ENCODE measurements at regions not wholly inside any gene's neighbourhood (a gene's known extent, or its start where the extent isn't known, plus 50 kb on each side); places are given as distances from the start of the nearest gene placed in this dataset.
A peak's percentile ranks its signal among the peaks of the same experiment; 100 is the strongest.

DNA sequence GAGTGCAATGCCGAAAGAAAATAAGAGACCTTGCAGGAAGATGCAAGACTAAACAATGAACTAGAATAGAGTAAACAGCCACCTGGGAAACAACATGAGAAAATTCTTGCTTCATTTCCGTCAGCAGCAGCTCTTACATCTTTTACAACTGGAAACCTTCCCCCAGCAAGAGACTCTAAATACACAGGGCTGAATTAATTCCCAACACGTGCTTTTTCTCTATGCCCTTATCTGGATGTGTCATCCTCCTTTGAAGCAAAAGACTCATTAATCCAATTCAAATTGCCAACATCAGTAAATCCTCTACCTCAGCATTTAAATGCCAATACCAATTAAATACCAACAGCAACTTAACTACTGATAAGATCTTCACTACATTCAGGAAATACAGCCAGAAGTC is 99.0 kb upstream of the PDE1C start:
- TF ChIP-seq, protein P1, sequence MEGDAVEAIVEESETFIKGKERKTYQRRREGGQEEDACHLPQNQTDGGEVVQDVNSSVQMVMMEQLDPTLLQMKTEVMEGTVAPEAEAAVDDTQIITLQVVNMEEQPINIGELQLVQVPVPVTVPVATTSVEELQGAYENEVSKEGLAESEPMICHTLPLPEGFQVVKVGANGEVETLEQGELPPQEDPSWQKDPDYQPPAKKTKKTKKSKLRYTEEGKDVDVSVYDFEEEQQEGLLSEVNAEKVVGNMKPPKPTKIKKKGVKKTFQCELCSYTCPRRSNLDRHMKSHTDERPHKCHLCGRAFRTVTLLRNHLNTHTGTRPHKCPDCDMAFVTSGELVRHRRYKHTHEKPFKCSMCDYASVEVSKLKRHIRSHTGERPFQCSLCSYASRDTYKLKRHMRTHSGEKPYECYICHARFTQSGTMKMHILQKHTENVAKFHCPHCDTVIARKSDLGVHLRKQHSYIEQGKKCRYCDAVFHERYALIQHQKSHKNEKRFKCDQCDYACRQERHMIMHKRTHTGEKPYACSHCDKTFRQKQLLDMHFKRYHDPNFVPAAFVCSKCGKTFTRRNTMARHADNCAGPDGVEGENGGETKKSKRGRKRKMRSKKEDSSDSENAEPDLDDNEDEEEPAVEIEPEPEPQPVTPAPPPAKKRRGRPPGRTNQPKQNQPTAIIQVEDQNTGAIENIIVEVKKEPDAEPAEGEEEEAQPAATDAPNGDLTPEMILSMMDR (IDR thresholded peaks at IDR 0.05): no peak
- Mint-ChIP-seq H3K27me3 (ENCODE audit: low read depth) (no peaks in the 10 kb centered on the region), H3K27ac (ENCODE audit: unreplicated experiment) (no peak overlapping the region), H3K9me3 (ENCODE audit: low read depth) (peaks cover 4% of the 10 kb centered on the region), H3K4me1 (ENCODE audit: low read depth) (peaks cover 7% of the 10 kb centered on the region), H3K4me3 (ENCODE audit: unreplicated experiment) (no peak overlapping the region), H3K36me3 (ENCODE audit: low read depth) (no peaks in the 10 kb centered on the region)
- DNase-seq (ENCODE audit: low spot score): no peak

DNA sequence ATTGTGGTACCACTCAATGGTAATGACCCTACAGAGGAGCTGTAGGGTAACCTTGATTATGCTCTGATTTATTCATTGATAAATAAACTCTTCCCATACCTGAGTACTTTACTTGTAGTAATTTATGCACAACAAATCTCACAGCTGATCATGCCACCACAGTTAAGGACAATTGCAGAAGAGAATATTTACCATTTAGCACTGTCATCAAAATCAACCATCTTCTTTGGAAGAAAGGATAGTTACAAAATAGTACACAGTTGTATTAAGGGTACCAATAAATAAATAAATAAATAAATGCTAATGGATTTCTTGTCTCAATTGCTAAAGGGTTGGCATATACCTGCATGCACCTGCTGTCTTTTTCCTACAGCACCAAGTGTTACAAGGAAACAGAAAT is 97.6 kb upstream of the PDE1C start:
- no peaks in the 10 kb centered on the region for H3K27me3 Mint-ChIP-seq (ENCODE audit: low read depth)

DNA sequence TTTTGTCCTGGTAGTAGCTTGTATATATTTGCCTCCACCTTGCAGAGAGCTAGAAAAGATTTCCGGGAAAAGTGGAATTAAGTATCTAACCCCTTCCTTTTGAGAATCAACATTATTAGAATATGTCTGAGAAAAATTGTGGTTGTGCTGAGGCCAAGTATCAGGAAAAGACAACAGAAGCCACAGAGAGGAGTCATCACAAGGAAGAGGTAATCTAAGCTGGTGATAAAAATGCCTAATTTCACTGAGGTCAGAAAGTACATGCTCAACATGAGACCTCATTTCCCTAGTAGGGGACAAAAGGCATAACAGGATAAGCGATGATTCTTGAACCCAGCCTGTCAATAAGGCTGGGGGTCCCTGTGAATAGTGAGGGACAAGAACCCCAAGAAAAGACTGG is 97.0 kb upstream of the PDE1C start:
- TF ChIP-seq, protein P1 (IDR thresholded peaks at IDR 0.05): no peak
- Mint-ChIP-seq H3K36me3 (ENCODE audit: low read depth) (no peaks in the 10 kb centered on the region), H3K9me3 (ENCODE audit: low read depth) (peaks cover 4% of the 10 kb centered on the region), H3K27me3 (ENCODE audit: low read depth) (no peaks in the 10 kb centered on the region), H3K27ac (ENCODE audit: unreplicated experiment) (no peak overlapping the region), H3K4me3 (ENCODE audit: unreplicated experiment) (no peak overlapping the region), H3K4me1 (ENCODE audit: low read depth) (peaks cover 24% of the 10 kb centered on the region)
- no peak for DNase-seq (ENCODE audit: low spot score)

More for the DNA sequence above, 97.6 kb upstream of the PDE1C start:
- Mint-ChIP-seq H3K36me3 (ENCODE audit: low read depth) (no peaks in the 10 kb centered on the region), H3K27ac (ENCODE audit: unreplicated experiment) (no peak overlapping the region), H3K4me1 (ENCODE audit: low read depth) (peaks cover 18% of the 10 kb centered on the region), H3K4me3 (ENCODE audit: unreplicated experiment) (no peak overlapping the region), H3K9me3 (ENCODE audit: low read depth) (peaks cover 4% of the 10 kb centered on the region)
- DNase-seq (ENCODE audit: low spot score): no peak
- TF ChIP-seq, protein P1 (IDR thresholded peaks at IDR 0.05): no peak

DNA sequence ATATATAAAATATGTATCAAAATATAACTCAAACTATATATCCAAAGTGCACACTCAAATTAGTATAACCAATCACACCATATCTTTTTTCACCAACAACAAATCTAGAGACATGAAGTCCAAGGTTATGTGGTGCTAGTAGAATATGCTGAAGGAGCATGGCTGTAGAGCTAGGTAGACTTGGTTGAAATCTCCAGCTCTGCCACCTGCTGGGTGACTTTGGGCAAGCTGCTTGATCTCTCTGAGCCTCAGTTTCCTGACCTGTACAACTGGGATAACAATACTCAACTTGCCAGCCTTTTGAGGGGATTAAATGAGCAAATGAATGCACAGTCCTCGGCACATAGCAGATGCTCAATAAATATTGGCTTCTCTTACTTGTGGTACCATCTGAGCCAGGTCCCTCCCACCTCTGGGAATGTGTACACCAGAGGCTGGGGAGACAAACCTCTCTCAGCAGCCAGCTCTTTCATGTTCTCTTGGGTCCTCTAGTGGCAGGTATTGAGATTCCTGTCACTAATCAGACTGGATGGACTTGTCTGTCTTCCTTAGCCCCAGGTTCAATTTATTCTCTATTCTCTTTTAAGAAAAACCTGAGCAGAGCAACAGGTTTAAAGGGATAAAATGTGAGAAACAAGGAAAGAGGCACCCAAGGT is 94.3 kb upstream of the PDE1C start:
- peaks cover 10% of the 10 kb centered on the region for H3K9me3 Mint-ChIP-seq (ENCODE audit: low read depth)

DNA sequence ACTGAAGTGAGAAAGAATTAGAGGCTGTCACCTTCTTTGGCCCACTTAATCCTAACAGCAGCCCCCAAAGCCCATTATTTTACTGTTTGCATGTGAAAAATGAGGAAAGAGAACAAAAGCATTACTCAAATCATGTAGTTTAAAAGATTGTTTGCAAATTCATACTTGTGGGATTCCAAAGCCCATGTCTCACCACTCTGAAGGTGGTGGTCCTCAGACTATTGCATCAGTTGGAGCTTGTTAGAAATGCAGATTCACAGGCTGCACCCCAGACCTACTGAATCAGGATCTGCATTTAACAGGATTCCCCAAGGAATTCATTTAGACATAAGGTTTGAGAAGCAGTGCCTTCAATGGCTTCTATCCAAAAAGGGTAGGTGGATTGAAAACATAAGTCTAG is 93.7 kb upstream of the PDE1C start:
- no peak overlapping the region for H3K4me3 Mint-ChIP-seq (ENCODE audit: unreplicated experiment)
- H3K4me1 Mint-ChIP-seq (ENCODE audit: low read depth): peaks cover 52% of the 10 kb centered on the region

More for the DNA sequence above, 94.3 kb upstream of the PDE1C start:
- peaks cover 46% of the 10 kb centered on the region for H3K4me1 Mint-ChIP-seq (ENCODE audit: low read depth)
- no peaks in the 10 kb centered on the region for H3K27me3 Mint-ChIP-seq (ENCODE audit: low read depth)
- TF ChIP-seq, protein P1 (IDR thresholded peaks at IDR 0.05): peak; percentile 79
- peak overlapping the region; percentile 97 for H3K27ac Mint-ChIP-seq (ENCODE audit: unreplicated experiment)
- no peak for DNase-seq (ENCODE audit: low spot score)
- H3K4me3 Mint-ChIP-seq (ENCODE audit: unreplicated experiment): no peak overlapping the region
- H3K36me3 Mint-ChIP-seq (ENCODE audit: low read depth): no peaks in the 10 kb centered on the region

More for the DNA sequence above, 93.7 kb upstream of the PDE1C start:
- TF ChIP-seq, protein P1 (IDR thresholded peaks at IDR 0.05): no peak
- DNase-seq (ENCODE audit: low spot score): no peak
- Mint-ChIP-seq H3K27ac (ENCODE audit: unreplicated experiment) (peak overlapping the region; percentile 97), H3K36me3 (ENCODE audit: low read depth) (no peaks in the 10 kb centered on the region), H3K27me3 (ENCODE audit: low read depth) (no peaks in the 10 kb centered on the region), H3K9me3 (ENCODE audit: low read depth) (peaks cover 10% of the 10 kb centered on the region)
